HCT116 (cell line): ENCODE measurements at regions not wholly inside any gene's neighbourhood (a gene's known extent, or its start where the extent isn't known, plus 50 kb on each side); places are given as distances from the start of the nearest gene placed in this dataset.

ENCODE experiments used
- ATAC-seq: fragments of 200-7000 bp; cut with Tn5 transposase; 2 replicates; pipeline ENCODE4 v1.9.1; 2020; ENCODE audit warnings: mild to moderate bottlenecking, moderate library complexity
- BruUV-seq: library from RNA; stranded (reverse); fragments of 400-500 nt; replicated peaks from 2 replicates; lab custom pipeline; 2021; lab: Mats Ljungman, UMichigan
- CTCF ChIA-PET: fragments of 300-600 bp; sonication (Branson Sonifier 250); formaldehyde crosslinking; loops from one replicate; lab custom pipeline; 2021; ENCODE audit warnings: antibody characterized with exemption; lab: Charles Lee
- POLR2A ChIA-PET: fragments of 300-600, 350-600 bp; sonication (Branson Sonifier 250); formaldehyde crosslinking; loops from one replicate; lab custom pipeline; 2021; ENCODE audit warnings: antibody characterized with exemption; lab: Charles Lee
- RAD21 ChIA-PET, 2 experiments: fragments of 300-600 bp; sonication (Branson Sonifier 250); formaldehyde crosslinking; loops; one replicate each; lab custom pipeline; 2023; ENCODE audit warnings: low total read pairs in 2 of 2; ENCODE audit not compliant: uncharacterized antibody in 2 of 2, unreplicated experiment in 2 of 2, low non-redundant PET in 1 of 2; lab: Charles Lee
- DNase-seq: peaks from one replicate; pipeline ENCODE4 v3.0.0-alpha.2; 2010; ENCODE audit warnings: low read depth, low spot score
- H2AFZ ChIP-seq: fragments of 200-600 bp; shearing (Covaris generic), sonication (generic); 2 replicates; pipeline ENCODE4 v1.6.1; 2017; ENCODE audit warnings: low read depth, mixed run types, mixed read lengths, antibody characterized with exemption, low read length; ENCODE audit not compliant: poor library complexity, severe bottlenecking
- H3K27ac ChIP-seq: 2 replicates; pipeline ENCODE4 v1.5.1; 2012; ENCODE audit warnings: low read depth, low read length
- H3K27me3 ChIP-seq: fragments of 200-600 bp; sonication (generic); 2 replicates; pipeline ENCODE4 v1.6.1; 2016; ENCODE audit warnings: mixed run types, low read length, mixed read lengths; ENCODE audit not compliant: insufficient read depth
- H3K36me3 ChIP-seq, 2 experiments: fragments of 200-500 bp in 1 of 2; fragments of 200-600 bp in 1 of 2; sonication (Bioruptor generic) in 1 of 2; sonication (generic) in 1 of 2; 2 replicates each; pipeline versions ENCODE4 v1.5.1 to v1.6.1; 2014 to 2016; ENCODE audit warnings: low read length in 2 of 2, inconsistent platforms in 1 of 2, mixed read lengths in 1 of 2, mixed run types in 1 of 2; ENCODE audit not compliant: insufficient read depth in 2 of 2, control insufficient read depth in 1 of 2
- H3K4me1 ChIP-seq, 2 experiments: fragments of 200-600 bp in 1 of 2; sonication (generic) in 1 of 2; 2 replicates each; pipeline versions ENCODE4 v1.5.1 to v1.6.1; 2012 to 2017; ENCODE audit warnings: low read length in 2 of 2, inconsistent platforms in 1 of 2, mild to moderate bottlenecking in 1 of 2, mixed read lengths in 1 of 2, mixed run types in 1 of 2, moderate library complexity in 1 of 2; ENCODE audit not compliant: insufficient read depth in 2 of 2, control insufficient read depth in 1 of 2
- H3K4me2 ChIP-seq: fragments of 200-600 bp; sonication (generic); 2 replicates; pipeline ENCODE4 v1.6.1; 2017; ENCODE audit warnings: mixed run types, low read length, mixed read lengths
- H3K4me3 ChIP-seq, 2 experiments: fragments of 200-600 bp in 1 of 2; sonication (generic) in 1 of 2; replicated peaks in 1 of 2; 2 replicates each; pipeline ENCODE4 v1.5.1; 2011 to 2016; ENCODE audit warnings: low read length in 2 of 2, control low read depth in 1 of 2, low read depth in 1 of 2, mild to moderate bottlenecking in 1 of 2, mixed read lengths in 1 of 2, mixed run types in 1 of 2
- H3K79me2 ChIP-seq: fragments of 200-600 bp; sonication (generic); 2 replicates; pipeline ENCODE4 v1.6.1; 2017; ENCODE audit warnings: mild to moderate bottlenecking, mixed run types, low read length, moderate library complexity, mixed read lengths; ENCODE audit not compliant: insufficient read depth
- H3K9ac ChIP-seq: fragments of 200-600 bp; sonication (generic); 2 replicates; pipeline ENCODE4 v1.6.1; 2016; ENCODE audit warnings: low read length, mixed read lengths
- H3K9me2 ChIP-seq: fragments of 200-600 bp; sonication (generic), shearing (Covaris generic); 2 replicates; pipeline ENCODE4 v1.6.1; 2017; ENCODE audit warnings: mixed run types, mild to moderate bottlenecking, moderate library complexity; ENCODE audit not compliant: insufficient read depth
- H3K9me3 ChIP-seq, 2 experiments: fragments of 200-500 bp in 1 of 2; fragments of 200-600 bp in 1 of 2; sonication (Bioruptor generic) in 1 of 2; sonication (generic) in 1 of 2; 2 replicates each; pipeline ENCODE4 v1.6.1; 2014 to 2017; ENCODE audit warnings: low read length in 2 of 2, mixed read lengths in 2 of 2, inconsistent platforms in 1 of 2, low read depth in 1 of 2, mild to moderate bottlenecking in 1 of 2, mixed run types in 1 of 2, moderate library complexity in 1 of 2; ENCODE audit not compliant: control insufficient read depth in 1 of 2, insufficient read depth in 1 of 2
- H4K20me1 ChIP-seq: fragments of 200-600 bp; sonication (generic), shearing (Covaris generic); 2 replicates; pipeline ENCODE4 v1.6.1; 2017; ENCODE audit warnings: mixed run types, mild to moderate bottlenecking, moderate library complexity; ENCODE audit not compliant: insufficient read depth
- CEBPB ChIP-seq: IDR thresholded peaks from 2 replicates; pipeline ENCODE4 v1.6.1; 2012; ENCODE audit warnings: low read depth
- EGR1 ChIP-seq: IDR thresholded peaks from 2 replicates; pipeline ENCODE4 v1.6.1; 2012; ENCODE audit warnings: low read depth
- ELF1 ChIP-seq: IDR thresholded peaks from 2 replicates; pipeline ENCODE4 v1.6.1; 2012; ENCODE audit warnings: low read depth, borderline replicate concordance
- FOSL1 ChIP-seq: IDR thresholded peaks from 2 replicates; pipeline ENCODE4 v1.6.1; 2012; ENCODE audit warnings: low read depth
- POLR2A ChIP-seq: IDR thresholded peaks from 2 replicates; pipeline ENCODE4 v1.7.0; 2011; ENCODE audit warnings: borderline replicate concordance; ENCODE audit not compliant: insufficient read depth, insufficient read length; ENCODE audit errors: extremely low read depth
- POLR2AphosphoS5 ChIP-seq: IDR thresholded peaks from 2 replicates; pipeline ENCODE4 v1.6.1; 2011; ENCODE audit warnings: mild to moderate bottlenecking, low read depth, low read length, moderate library complexity
- SIN3A ChIP-seq: IDR thresholded peaks from 2 replicates; pipeline ENCODE4 v1.6.1; 2012; ENCODE audit warnings: low read depth
- SP1 ChIP-seq: IDR thresholded peaks from 2 replicates; pipeline ENCODE4 v1.6.1; 2012; ENCODE audit warnings: low read depth
- SRF ChIP-seq: IDR thresholded peaks from 2 replicates; pipeline ENCODE4 v1.6.1; 2012; ENCODE audit warnings: low read depth
- TCF7L2 ChIP-seq: IDR thresholded peaks from 2 replicates; pipeline ENCODE4 v1.7.0; 2011; ENCODE audit warnings: borderline replicate concordance, inconsistent platforms; ENCODE audit not compliant: insufficient read depth, insufficient read length; ENCODE audit errors: extremely low read depth
- YY1 ChIP-seq: IDR thresholded peaks from 2 replicates; pipeline ENCODE4 v1.6.1; 2011; ENCODE audit warnings: low read length, low read depth, moderate library complexity, mild to moderate bottlenecking; ENCODE audit not compliant: insufficient replicate concordance; ENCODE audit errors: extremely low read depth
- ZFX ChIP-seq: fragments of 450-650 bp; IDR thresholded peaks from 2 replicates; pipeline ENCODE4 v1.6.1; 2017
- ZNF274 ChIP-seq: fragments of 200-500 bp; sonication (Bioruptor generic); IDR thresholded peaks from 2 replicates; pipeline ENCODE4 v1.6.1; 2014; ENCODE audit warnings: mild to moderate bottlenecking, low read depth, low read length, inconsistent platforms
- intact Hi-C: fragments of 100-400 bp; cut with micrococcal nuclease; formaldehyde crosslinking; loops from 2 replicates; pipeline ENCODE4 v1.10.0; 2022
- TF ChIP-seq, protein P1 (sequence below): IDR thresholded peaks from 2 replicates; pipeline ENCODE4 v1.6.1; 2012
- TF ChIP-seq, protein P2 (sequence below): IDR thresholded peaks from 2 replicates; pipeline ENCODE4 v1.6.1; 2011; ENCODE audit warnings: mild to moderate bottlenecking, low read length, moderate library complexity; ENCODE audit not compliant: insufficient replicate concordance; ENCODE audit errors: extremely low read depth
- TF ChIP-seq, protein P3 (sequence below): IDR thresholded peaks from 2 replicates; pipeline ENCODE4 v1.6.1; 2012; ENCODE audit warnings: low read depth

DNA sequence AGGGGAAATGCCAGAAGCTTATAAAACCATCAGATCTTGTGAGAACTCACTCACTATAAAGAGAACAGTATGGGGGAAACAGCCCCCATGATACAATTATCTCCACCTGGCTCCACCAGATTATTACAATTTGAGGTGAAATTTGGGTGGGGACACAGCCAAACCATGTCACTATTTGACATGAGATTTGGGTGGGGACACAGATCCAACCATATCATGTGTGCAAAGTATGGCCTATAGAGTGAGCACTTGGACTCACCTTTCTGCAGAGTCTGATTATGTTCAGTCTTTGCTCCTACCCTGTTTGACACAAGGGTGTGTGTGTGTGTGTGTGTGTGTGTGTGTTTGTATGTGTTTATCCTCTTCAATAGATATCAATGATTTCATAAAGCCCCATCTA is 287.5 kb downstream of the ZNF536 start:
- Histone ChIP-seq H3K4me1 (no peaks in the 10 kb centered on the region), H3K4me3 (no peak overlapping the region), H3K9ac (no peak overlapping the region), H2AFZ (no peak overlapping the region), H3K9me3 (no peaks in the 10 kb centered on the region), H3K79me2 (no peaks in the 10 kb centered on the region), H4K20me1 (no peaks in the 10 kb centered on the region), H3K9me2 (no peaks in the 10 kb centered on the region), H3K4me2 (no peak overlapping the region), H3K27me3 (peaks cover 9% of the 10 kb centered on the region; the same call in 1 of the 2 replicates), H3K27ac (no peak overlapping the region), H3K36me3 (no peaks in the 10 kb centered on the region)
- ChIA-PET RAD21 (no interaction called here), POLR2A (no interaction called here), CTCF (no interaction called here)
- DNase-seq (no peak), ATAC-seq (no peak)
- intact Hi-C loops: no loop called here
- no TSS peak for BruUV-seq
- no peak for TF ChIP-seq EGR1
- TF ChIP-seq, all 23 proteins: peak for 0

GRCh38 chr19:30656520-30657100 is 284.4 kb downstream of the ZNF536 start:
- Histone ChIP-seq H2AFZ (no peak overlapping the region), H4K20me1 (no peaks in the 10 kb centered on the region), H3K79me2 (no peaks in the 10 kb centered on the region), H3K4me1 (no peaks in the 10 kb centered on the region), H3K27me3 (peaks cover 16% of the 10 kb centered on the region; the same call in 1 of the 2 replicates), H3K27ac (no peak overlapping the region), H3K9me3 (no peaks in the 10 kb centered on the region), H3K9ac (no peak overlapping the region), H3K36me3 (no peaks in the 10 kb centered on the region), H3K9me2 (no peaks in the 10 kb centered on the region), H3K4me3 (no peak overlapping the region), H3K4me2 (no peak overlapping the region)
- BruUV-seq: no TSS peak
- RAD21 ChIA-PET: no interaction called here
- POLR2A ChIA-PET: no interaction called here
- DNase-seq (no peak), ATAC-seq (no peak)
- intact Hi-C loops: no loop called here
- CTCF ChIA-PET: no interaction called here
- TF ChIP-seq SP1 (no peak), ELF1 (no peak), EGR1 (no peak), POLR2AphosphoS5 (no peak), SRF (no peak), FOSL1 (no peak), YY1 (no peak), SIN3A (no peak), ZFX (no peak), CEBPB (no peak), ZNF274 (no peak), TCF7L2 (no peak), POLR2A (no peak)
- TF ChIP-seq, protein P1, sequence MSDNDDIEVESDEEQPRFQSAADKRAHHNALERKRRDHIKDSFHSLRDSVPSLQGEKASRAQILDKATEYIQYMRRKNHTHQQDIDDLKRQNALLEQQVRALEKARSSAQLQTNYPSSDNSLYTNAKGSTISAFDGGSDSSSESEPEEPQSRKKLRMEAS: no peak
- TF ChIP-seq, protein P2, sequence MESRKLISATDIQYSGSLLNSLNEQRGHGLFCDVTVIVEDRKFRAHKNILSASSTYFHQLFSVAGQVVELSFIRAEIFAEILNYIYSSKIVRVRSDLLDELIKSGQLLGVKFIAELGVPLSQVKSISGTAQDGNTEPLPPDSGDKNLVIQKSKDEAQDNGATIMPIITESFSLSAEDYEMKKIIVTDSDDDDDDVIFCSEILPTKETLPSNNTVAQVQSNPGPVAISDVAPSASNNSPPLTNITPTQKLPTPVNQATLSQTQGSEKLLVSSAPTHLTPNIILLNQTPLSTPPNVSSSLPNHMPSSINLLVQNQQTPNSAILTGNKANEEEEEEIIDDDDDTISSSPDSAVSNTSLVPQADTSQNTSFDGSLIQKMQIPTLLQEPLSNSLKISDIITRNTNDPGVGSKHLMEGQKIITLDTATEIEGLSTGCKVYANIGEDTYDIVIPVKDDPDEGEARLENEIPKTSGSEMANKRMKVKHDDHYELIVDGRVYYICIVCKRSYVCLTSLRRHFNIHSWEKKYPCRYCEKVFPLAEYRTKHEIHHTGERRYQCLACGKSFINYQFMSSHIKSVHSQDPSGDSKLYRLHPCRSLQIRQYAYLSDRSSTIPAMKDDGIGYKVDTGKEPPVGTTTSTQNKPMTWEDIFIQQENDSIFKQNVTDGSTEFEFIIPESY: no peak
- TF ChIP-seq, protein P3, sequence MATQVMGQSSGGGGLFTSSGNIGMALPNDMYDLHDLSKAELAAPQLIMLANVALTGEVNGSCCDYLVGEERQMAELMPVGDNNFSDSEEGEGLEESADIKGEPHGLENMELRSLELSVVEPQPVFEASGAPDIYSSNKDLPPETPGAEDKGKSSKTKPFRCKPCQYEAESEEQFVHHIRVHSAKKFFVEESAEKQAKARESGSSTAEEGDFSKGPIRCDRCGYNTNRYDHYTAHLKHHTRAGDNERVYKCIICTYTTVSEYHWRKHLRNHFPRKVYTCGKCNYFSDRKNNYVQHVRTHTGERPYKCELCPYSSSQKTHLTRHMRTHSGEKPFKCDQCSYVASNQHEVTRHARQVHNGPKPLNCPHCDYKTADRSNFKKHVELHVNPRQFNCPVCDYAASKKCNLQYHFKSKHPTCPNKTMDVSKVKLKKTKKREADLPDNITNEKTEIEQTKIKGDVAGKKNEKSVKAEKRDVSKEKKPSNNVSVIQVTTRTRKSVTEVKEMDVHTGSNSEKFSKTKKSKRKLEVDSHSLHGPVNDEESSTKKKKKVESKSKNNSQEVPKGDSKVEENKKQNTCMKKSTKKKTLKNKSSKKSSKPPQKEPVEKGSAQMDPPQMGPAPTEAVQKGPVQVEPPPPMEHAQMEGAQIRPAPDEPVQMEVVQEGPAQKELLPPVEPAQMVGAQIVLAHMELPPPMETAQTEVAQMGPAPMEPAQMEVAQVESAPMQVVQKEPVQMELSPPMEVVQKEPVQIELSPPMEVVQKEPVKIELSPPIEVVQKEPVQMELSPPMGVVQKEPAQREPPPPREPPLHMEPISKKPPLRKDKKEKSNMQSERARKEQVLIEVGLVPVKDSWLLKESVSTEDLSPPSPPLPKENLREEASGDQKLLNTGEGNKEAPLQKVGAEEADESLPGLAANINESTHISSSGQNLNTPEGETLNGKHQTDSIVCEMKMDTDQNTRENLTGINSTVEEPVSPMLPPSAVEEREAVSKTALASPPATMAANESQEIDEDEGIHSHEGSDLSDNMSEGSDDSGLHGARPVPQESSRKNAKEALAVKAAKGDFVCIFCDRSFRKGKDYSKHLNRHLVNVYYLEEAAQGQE: no peak
